Mesenchymal stem cell (in vitro differentiated cells and primary cell): ENCODE measurements at regions not wholly inside any gene's neighbourhood (a gene's known extent, or its start where the extent isn't known, plus 50 kb on each side); places are given as distances from the start of the nearest gene placed in this dataset.
A peak's percentile ranks its signal among the peaks of the same experiment; 100 is the strongest.
"Not testable (repeated sequence)": the region's sequence is repeated elsewhere in the genome, so short reads cannot be mapped to it uniquely, and the experiment has no call there.

ENCODE experiments used
- DNase-seq: peaks from one replicate; pipeline ENCODE4 v3.0.0-alpha.2; 2013
- H2AFZ ChIP-seq: one replicate; pipeline ENCODE4 v1.6.1; 2013; ENCODE audit warnings: low read depth, mild to moderate bottlenecking, control low read depth, inconsistent platforms, low read length, moderate library complexity
- H2AK5ac ChIP-seq: 2 replicates; pipeline ENCODE4 v1.6.1; 2013; ENCODE audit warnings: low read length, moderate library complexity, mild to moderate bottlenecking, inconsistent platforms; ENCODE audit not compliant: severe bottlenecking
- H2BK120ac ChIP-seq: one replicate; pipeline ENCODE4 v1.6.1; 2013; ENCODE audit warnings: low read depth, mild to moderate bottlenecking, inconsistent platforms, low read length, moderate library complexity
- H2BK12ac ChIP-seq, 2 experiments: one replicate each; pipeline ENCODE4 v1.6.1; 2013; ENCODE audit warnings: inconsistent platforms in 2 of 2, low read length in 2 of 2, mild to moderate bottlenecking in 2 of 2, moderate library complexity in 2 of 2, control low read depth in 1 of 2
- H2BK15ac ChIP-seq: one replicate; pipeline ENCODE4 v1.6.1; 2013; ENCODE audit warnings: mild to moderate bottlenecking, low read depth, inconsistent platforms; ENCODE audit not compliant: poor library complexity, severe bottlenecking
- H2BK5ac ChIP-seq: 2 replicates; pipeline ENCODE4 v1.6.1; 2013; ENCODE audit warnings: low read depth, mild to moderate bottlenecking, low read length, control low read depth, inconsistent platforms; ENCODE audit not compliant: poor library complexity, severe bottlenecking
- H3K14ac ChIP-seq, 2 experiments: one replicate each; pipeline ENCODE4 v1.6.1; 2013; ENCODE audit warnings: inconsistent platforms in 2 of 2, low read length in 2 of 2, control low read depth in 1 of 2, mild to moderate bottlenecking in 1 of 2, moderate library complexity in 1 of 2
- H3K18ac ChIP-seq, 2 experiments: one replicate each; pipeline ENCODE4 v1.6.1; 2013; ENCODE audit warnings: inconsistent platforms in 2 of 2, low read length in 2 of 2, control low read depth in 1 of 2, low read depth in 1 of 2, mild to moderate bottlenecking in 1 of 2
- H3K23ac ChIP-seq, 2 experiments: one replicate each; pipeline ENCODE4 v1.6.1; 2013; ENCODE audit warnings: inconsistent platforms in 2 of 2, low read length in 2 of 2, mild to moderate bottlenecking in 2 of 2, moderate library complexity in 2 of 2, control low read depth in 1 of 2
- H3K27ac ChIP-seq: 2 replicates; pipeline ENCODE4 v1.5.1; 2013; ENCODE audit warnings: mild to moderate bottlenecking, moderate library complexity, low read length, control low read depth, inconsistent platforms; ENCODE audit not compliant: poor library complexity, severe bottlenecking
- H3K27me3 ChIP-seq, 2 experiments: 2 replicates each; pipeline versions ENCODE4 v1.6.1 to v1.7.0; 2013; ENCODE audit warnings: low read length in 2 of 2, mild to moderate bottlenecking in 2 of 2, moderate library complexity in 2 of 2, control low read depth in 1 of 2, inconsistent platforms in 1 of 2; ENCODE audit not compliant: control insufficient read depth in 1 of 2, insufficient read depth in 1 of 2
- H3K36me3 ChIP-seq, 2 experiments: 2 replicates each; pipeline versions ENCODE4 v1.6.1 to v1.7.0; 2013; ENCODE audit warnings: low read length in 2 of 2, control low read depth in 1 of 2, inconsistent platforms in 1 of 2, low read depth in 1 of 2, mild to moderate bottlenecking in 1 of 2; ENCODE audit not compliant: insufficient read depth in 2 of 2, control insufficient read depth in 1 of 2
- H3K4ac ChIP-seq, 2 experiments: one replicate each; pipeline ENCODE4 v1.6.1; 2013; ENCODE audit warnings: inconsistent platforms in 2 of 2, low read length in 2 of 2, mild to moderate bottlenecking in 2 of 2, moderate library complexity in 2 of 2, control low read depth in 1 of 2, low read depth in 1 of 2
- H3K4me1 ChIP-seq: 2 replicates; pipeline ENCODE4 v1.6.1; 2013; ENCODE audit warnings: low read depth, low read length, control low read depth; ENCODE audit not compliant: control insufficient read depth, insufficient read depth
- H3K4me2 ChIP-seq: 2 replicates; pipeline ENCODE4 v1.6.1; 2013; ENCODE audit warnings: low read length, mild to moderate bottlenecking, inconsistent platforms; ENCODE audit not compliant: poor library complexity, severe bottlenecking
- H3K4me3 ChIP-seq, 2 experiments: 2 replicates each; pipeline versions ENCODE4 v1.5.1 to v1.7.0; 2013; ENCODE audit warnings: low read length in 2 of 2, mild to moderate bottlenecking in 2 of 2, control low read depth in 1 of 2, low read depth in 1 of 2; ENCODE audit not compliant: insufficient read depth in 1 of 2
- H3K79me1 ChIP-seq: replicated peaks from 2 replicates; pipeline ENCODE4 v1.6.1; 2013; ENCODE audit warnings: mild to moderate bottlenecking, control low read depth, low read length, inconsistent platforms; ENCODE audit not compliant: poor library complexity, severe bottlenecking
- H3K9ac ChIP-seq: 2 replicates; pipeline ENCODE4 v1.7.0; 2013; ENCODE audit warnings: mild to moderate bottlenecking, low read length, moderate library complexity
- H3K9me3 ChIP-seq: 2 replicates; pipeline ENCODE4 v1.7.0; 2013; ENCODE audit warnings: mild to moderate bottlenecking, low read length; ENCODE audit not compliant: control insufficient read depth
- H4K8ac ChIP-seq: one replicate; pipeline ENCODE4 v1.6.1; 2013; ENCODE audit warnings: inconsistent platforms, mild to moderate bottlenecking, low read length, moderate library complexity
- H4K91ac ChIP-seq: one replicate; pipeline ENCODE4 v1.6.1; 2013; ENCODE audit warnings: mild to moderate bottlenecking, low read length, inconsistent platforms
- WGBS: methylation state at CpG from one replicate; pipeline ENCODE4 v1.1.7; 2013; ENCODE audit warnings: mixed read lengths; 5-methylcytosine and 5-hydroxymethylcytosine counted together

GRCh38 chr2:103401621-103402020 is 639.8 kb downstream of the TMEM182 start:
- no peak overlapping the region for H3K18ac ChIP-seq
- H3K79me1 ChIP-seq: no peaks in the 10 kb centered on the region
- no peak overlapping the region for H4K91ac ChIP-seq
- H3K4ac ChIP-seq: no peak overlapping the region
- H3K14ac ChIP-seq: no peak overlapping the region
- WGBS: 17% methylated on average over 3 of the region's 4 CpGs
- no peak overlapping the region for H2BK12ac ChIP-seq
- no peak overlapping the region for H2BK5ac ChIP-seq
- H3K9ac ChIP-seq: no peak overlapping the region
- H3K27me3 ChIP-seq: no peaks in the 10 kb centered on the region
- H3K36me3 ChIP-seq: no peaks in the 10 kb centered on the region
- H2AFZ ChIP-seq: no peak overlapping the region
- peak; percentile 39 for DNase-seq
- no peak overlapping the region for H2BK120ac ChIP-seq
- no peak overlapping the region for H3K4me2 ChIP-seq
- H2AK5ac ChIP-seq: no peak overlapping the region
- H3K23ac ChIP-seq: no peak overlapping the region
- H2BK15ac ChIP-seq: no peak overlapping the region
- H3K4me3 ChIP-seq: no peak overlapping the region
- H4K8ac ChIP-seq: no peak overlapping the region
- no peaks in the 10 kb centered on the region for H3K9me3 ChIP-seq
- H3K27ac ChIP-seq: no peak overlapping the region
- H3K4me1 ChIP-seq: peaks cover 2% of the 10 kb centered on the region

- Histone ChIP-seq H3K9ac (no peak overlapping the region), H3K36me3 (no peaks in the 10 kb centered on the region), H2BK5ac (no peak overlapping the region), H2BK12ac (no peak overlapping the region), H3K14ac (no peak overlapping the region), H4K8ac (no peak overlapping the region), H3K4ac (no peak overlapping the region), H3K4me2 (no peak overlapping the region), H2AK5ac (no peak overlapping the region), H3K4me3 (no peak overlapping the region), H3K27ac (no peak overlapping the region), H3K27me3 (no peaks in the 10 kb centered on the region), H3K4me1 (peaks cover 2% of the 10 kb centered on the region), H3K79me1 (no peaks in the 10 kb centered on the region), H2BK15ac (no peak overlapping the region), H3K9me3 (no peaks in the 10 kb centered on the region), H3K18ac (no peak overlapping the region), H3K23ac (no peak overlapping the region), H2AFZ (no peak overlapping the region), H2BK120ac (no peak overlapping the region), H4K91ac (no peak overlapping the region)
- 78% methylated on average over 3 of the region's 3 CpGs for WGBS
- DNase-seq: no peak
Observed at GRCh38 chr2:103402336-103402735, 640.5 kb downstream of the TMEM182 start.

GRCh38 chr2:103402944-103403343 is 641.1 kb downstream of the TMEM182 start:
- Histone ChIP-seq H3K9ac (no peak overlapping the region), H3K79me1 (no peaks in the 10 kb centered on the region), H2BK15ac (no peak overlapping the region), H4K8ac (no peak overlapping the region), H2BK120ac (no peak overlapping the region), H3K4ac (no peak overlapping the region), H3K4me1 (peaks cover 2% of the 10 kb centered on the region), H4K91ac (no peak overlapping the region), H3K27me3 (no peaks in the 10 kb centered on the region), H2BK5ac (no peak overlapping the region), H3K9me3 (no peaks in the 10 kb centered on the region), H3K23ac (no peak overlapping the region), H3K36me3 (no peaks in the 10 kb centered on the region), H2AFZ (no peak overlapping the region), H3K4me2 (no peak overlapping the region), H2BK12ac (no peak overlapping the region), H3K4me3 (no peak overlapping the region), H3K27ac (no peak overlapping the region), H3K18ac (no peak overlapping the region), H3K14ac (no peak overlapping the region), H2AK5ac (no peak overlapping the region)
- DNase-seq: no peak
- WGBS: 81% methylated on average over 4 of the region's 5 CpGs

GRCh38 chr2:103403388-103403787 is 641.6 kb downstream of the TMEM182 start:
- not testable (repeated sequence) for H2AFZ ChIP-seq, H3K4me3 ChIP-seq, H3K79me1 ChIP-seq, H3K36me3 ChIP-seq, H4K8ac ChIP-seq, H3K27me3 ChIP-seq, H2AK5ac ChIP-seq, H3K9ac ChIP-seq, H3K14ac ChIP-seq, H3K4me1 ChIP-seq, H2BK120ac ChIP-seq, DNase-seq, H3K27ac ChIP-seq, H3K23ac ChIP-seq, H2BK5ac ChIP-seq, H2BK12ac ChIP-seq, H2BK15ac ChIP-seq, H3K18ac ChIP-seq, H3K9me3 ChIP-seq, H4K91ac ChIP-seq, H3K4me2 ChIP-seq, H3K4ac ChIP-seq
- WGBS: 74% methylated on average over 2 of the region's 5 CpGs
